ENCODE measurements at regions not wholly inside any gene's neighbourhood (a gene's known extent, or its start where the extent isn't known, plus 50 kb on each side); places are given as distances from the start of the nearest gene placed in this dataset.

GRCh38 chr10:9670911-9671310 is 1346.8 kb upstream of the CELF2 start:
- H3K27me3 ChIP-seq (ENCODE audit: insufficient read depth, low read length) = no peaks in the 10 kb centered on the region
- H3K4me1 ChIP-seq (ENCODE audit: insufficient read depth, low read length) = no peaks in the 10 kb centered on the region
- no peaks in the 10 kb centered on the region for H3K9me3 ChIP-seq (ENCODE audit: low read length)
- no peak overlapping the region for H2AFZ ChIP-seq (ENCODE audit: low read depth, low read length)
- H3K36me3 ChIP-seq (ENCODE audit: insufficient read depth, low read length) = no peaks in the 10 kb centered on the region
- no peak overlapping the region for H3K4me3 ChIP-seq (ENCODE audit: low read length)

GRCh38 chr10:9681655-9682054 is 1336.0 kb upstream of the CELF2 start:
- H3K4me3 ChIP-seq (ENCODE audit: low read length) = no peak overlapping the region
- H3K9me3 ChIP-seq (ENCODE audit: low read length) = no peaks in the 10 kb centered on the region
- no peaks in the 10 kb centered on the region for H3K27me3 ChIP-seq (ENCODE audit: insufficient read depth, low read length)
- H2AFZ ChIP-seq (ENCODE audit: low read depth, low read length) = no peak overlapping the region
- no peaks in the 10 kb centered on the region for H3K36me3 ChIP-seq (ENCODE audit: insufficient read depth, low read length)
- no peaks in the 10 kb centered on the region for H3K4me1 ChIP-seq (ENCODE audit: insufficient read depth, low read length)

- no peaks in the 10 kb centered on the region for H3K27me3 ChIP-seq (ENCODE audit: insufficient read depth, low read length)
- no peak overlapping the region for H2AFZ ChIP-seq (ENCODE audit: low read depth, low read length)
- H3K36me3 ChIP-seq (ENCODE audit: insufficient read depth, low read length) = no peaks in the 10 kb centered on the region
- no peaks in the 10 kb centered on the region for H3K9me3 ChIP-seq (ENCODE audit: low read length)
- H3K4me3 ChIP-seq (ENCODE audit: low read length) = no peak overlapping the region
- H3K4me1 ChIP-seq (ENCODE audit: insufficient read depth, low read length) = no peaks in the 10 kb centered on the region
Measured at GRCh38 chr10:9682802-9683201, 1334.9 kb upstream of the CELF2 start.

- Histone ChIP-seq H2AFZ (ENCODE audit: low read depth, low read length) (no peak overlapping the region), H3K36me3 (ENCODE audit: insufficient read depth, low read length) (no peaks in the 10 kb centered on the region), H3K4me3 (ENCODE audit: low read length) (no peak overlapping the region), H3K9me3 (ENCODE audit: low read length) (no peaks in the 10 kb centered on the region), H3K4me1 (ENCODE audit: insufficient read depth, low read length) (no peaks in the 10 kb centered on the region), H3K27me3 (ENCODE audit: insufficient read depth, low read length) (no peaks in the 10 kb centered on the region)
Measured at GRCh38 chr10:9684186-9684585, 1333.5 kb upstream of the CELF2 start.

- Histone ChIP-seq H3K4me3 (ENCODE audit: low read length) (no peak overlapping the region), H2AFZ (ENCODE audit: low read depth, low read length) (no peak overlapping the region), H3K36me3 (ENCODE audit: insufficient read depth, low read length) (no peaks in the 10 kb centered on the region), H3K4me1 (ENCODE audit: insufficient read depth, low read length) (no peaks in the 10 kb centered on the region), H3K27me3 (ENCODE audit: insufficient read depth, low read length) (no peaks in the 10 kb centered on the region), H3K9me3 (ENCODE audit: low read length) (no peaks in the 10 kb centered on the region)
Measured at GRCh38 chr10:9685596-9685995, 1332.1 kb upstream of the CELF2 start.

- no peaks in the 10 kb centered on the region for H3K9me3 ChIP-seq (ENCODE audit: low read length)
- H3K36me3 ChIP-seq (ENCODE audit: insufficient read depth, low read length) = no peaks in the 10 kb centered on the region
- no peaks in the 10 kb centered on the region for H3K27me3 ChIP-seq (ENCODE audit: insufficient read depth, low read length)
- H3K4me3 ChIP-seq (ENCODE audit: low read length) = no peak overlapping the region
- no peak overlapping the region for H2AFZ ChIP-seq (ENCODE audit: low read depth, low read length)
- H3K4me1 ChIP-seq (ENCODE audit: insufficient read depth, low read length) = no peaks in the 10 kb centered on the region
Measured at GRCh38 chr10:9688711-9689110, 1329.0 kb upstream of the CELF2 start.

- Histone ChIP-seq H3K36me3 (ENCODE audit: insufficient read depth, low read length) (no peaks in the 10 kb centered on the region), H3K4me1 (ENCODE audit: insufficient read depth, low read length) (no peaks in the 10 kb centered on the region), H3K4me3 (ENCODE audit: low read length) (no peak overlapping the region), H3K9me3 (ENCODE audit: low read length) (no peaks in the 10 kb centered on the region), H2AFZ (ENCODE audit: low read depth, low read length) (no peak overlapping the region), H3K27me3 (ENCODE audit: insufficient read depth, low read length) (no peaks in the 10 kb centered on the region)
Measured at GRCh38 chr10:9707216-9707615, 1310.5 kb upstream of the CELF2 start.

GRCh38 chr10:9709849-9710248 is 1307.8 kb upstream of the CELF2 start:
- H3K4me1 ChIP-seq (ENCODE audit: insufficient read depth, low read length) = no peaks in the 10 kb centered on the region
- H3K36me3 ChIP-seq (ENCODE audit: insufficient read depth, low read length) = no peaks in the 10 kb centered on the region
- H3K27me3 ChIP-seq (ENCODE audit: insufficient read depth, low read length) = no peaks in the 10 kb centered on the region
- no peak overlapping the region for H2AFZ ChIP-seq (ENCODE audit: low read depth, low read length)
- H3K9me3 ChIP-seq (ENCODE audit: low read length) = peaks cover 2% of the 10 kb centered on the region
- no peak overlapping the region for H3K4me3 ChIP-seq (ENCODE audit: low read length)

- H3K36me3 ChIP-seq (ENCODE audit: insufficient read depth, low read length) = no peaks in the 10 kb centered on the region
- H3K4me3 ChIP-seq (ENCODE audit: low read length) = no peak overlapping the region
- peaks cover 2% of the 10 kb centered on the region for H3K9me3 ChIP-seq (ENCODE audit: low read length)
- no peaks in the 10 kb centered on the region for H3K27me3 ChIP-seq (ENCODE audit: insufficient read depth, low read length)
- no peaks in the 10 kb centered on the region for H3K4me1 ChIP-seq (ENCODE audit: insufficient read depth, low read length)
- H2AFZ ChIP-seq (ENCODE audit: low read depth, low read length) = no peak overlapping the region
Measured at GRCh38 chr10:9712393-9712792, 1305.3 kb upstream of the CELF2 start.

- Histone ChIP-seq H3K4me1 (ENCODE audit: insufficient read depth, low read length) (no peaks in the 10 kb centered on the region), H3K27me3 (ENCODE audit: insufficient read depth, low read length) (no peaks in the 10 kb centered on the region), H3K4me3 (ENCODE audit: low read length) (no peak overlapping the region), H2AFZ (ENCODE audit: low read depth, low read length) (no peak overlapping the region), H3K36me3 (ENCODE audit: insufficient read depth, low read length) (no peaks in the 10 kb centered on the region), H3K9me3 (ENCODE audit: low read length) (no peaks in the 10 kb centered on the region)
Measured at GRCh38 chr10:9719246-9719645, 1298.4 kb upstream of the CELF2 start.

GRCh38 chr10:9733766-9734165 is 1283.9 kb upstream of the CELF2 start:
- Histone ChIP-seq H3K27me3 (ENCODE audit: insufficient read depth, low read length) (no peaks in the 10 kb centered on the region), H3K4me3 (ENCODE audit: low read length) (no peak overlapping the region), H2AFZ (ENCODE audit: low read depth, low read length) (no peak overlapping the region), H3K9me3 (ENCODE audit: low read length) (no peaks in the 10 kb centered on the region), H3K4me1 (ENCODE audit: insufficient read depth, low read length) (peaks cover 11% of the 10 kb centered on the region), H3K36me3 (ENCODE audit: insufficient read depth, low read length) (no peaks in the 10 kb centered on the region)

- no peaks in the 10 kb centered on the region for H3K27me3 ChIP-seq (ENCODE audit: insufficient read depth, low read length)
- no peaks in the 10 kb centered on the region for H3K9me3 ChIP-seq (ENCODE audit: low read length)
- no peaks in the 10 kb centered on the region for H3K36me3 ChIP-seq (ENCODE audit: insufficient read depth, low read length)
- peaks cover 11% of the 10 kb centered on the region for H3K4me1 ChIP-seq (ENCODE audit: insufficient read depth, low read length)
- H3K4me3 ChIP-seq (ENCODE audit: low read length) = no peak overlapping the region
- H2AFZ ChIP-seq (ENCODE audit: low read depth, low read length) = no peak overlapping the region
Measured at GRCh38 chr10:9734218-9734617, 1283.5 kb upstream of the CELF2 start.

- no peak overlapping the region for H2AFZ ChIP-seq (ENCODE audit: low read depth, low read length)
- peaks cover 11% of the 10 kb centered on the region for H3K4me1 ChIP-seq (ENCODE audit: insufficient read depth, low read length)
- no peaks in the 10 kb centered on the region for H3K9me3 ChIP-seq (ENCODE audit: low read length)
- H3K36me3 ChIP-seq (ENCODE audit: insufficient read depth, low read length) = no peaks in the 10 kb centered on the region
- H3K27me3 ChIP-seq (ENCODE audit: insufficient read depth, low read length) = no peaks in the 10 kb centered on the region
- no peak overlapping the region for H3K4me3 ChIP-seq (ENCODE audit: low read length)
Measured at GRCh38 chr10:9735731-9736130, 1281.9 kb upstream of the CELF2 start.

- no peaks in the 10 kb centered on the region for H3K9me3 ChIP-seq (ENCODE audit: low read length)
Measured at GRCh38 chr10:9743639-9744038, 1274.0 kb upstream of the CELF2 start.

More at GRCh38 chr10:9743639-9744038, 1274.0 kb upstream of the CELF2 start:
- Histone ChIP-seq H2AFZ (ENCODE audit: low read depth, low read length) (no peak overlapping the region), H3K36me3 (ENCODE audit: insufficient read depth, low read length) (no peaks in the 10 kb centered on the region), H3K4me3 (ENCODE audit: low read length) (no peak overlapping the region), H3K4me1 (ENCODE audit: insufficient read depth, low read length) (no peaks in the 10 kb centered on the region), H3K27me3 (ENCODE audit: insufficient read depth, low read length) (no peaks in the 10 kb centered on the region)

Measured in neuron (in vitro differentiated cells).